DND-41 (cell line): ENCODE measurements at regions not wholly inside any gene's neighbourhood (a gene's known extent, or its start where the extent isn't known, plus 50 kb on each side); places are given as distances from the start of the nearest gene placed in this dataset.

ENCODE experiments used
- ATAC-seq: fragments of 200-7000 bp; cut with Tn5 transposase; 3 replicates; pipeline ENCODE4 v1.9.1; 2021; ENCODE audit warnings: low read depth; ENCODE audit not compliant: insufficient read depth
- DNase-seq: peaks from one replicate; pipeline ENCODE4 v3.0.0-alpha.2; 2020
- H2AFZ ChIP-seq: 2 replicates; pipeline ENCODE4 v1.6.0; 2012; ENCODE audit warnings: low read depth, low read length
- H3K27ac ChIP-seq: 2 replicates; pipeline ENCODE4 v1.5.1; 2012; ENCODE audit warnings: low read length, inconsistent platforms
- H3K27me3 ChIP-seq: fragments of 200-600 bp; sonication (generic); 2 replicates; pipeline ENCODE4 v1.6.0; 2012; ENCODE audit warnings: low read length, mild to moderate bottlenecking, inconsistent platforms; ENCODE audit not compliant: insufficient read depth, poor library complexity
- H3K36me3 ChIP-seq: 2 replicates; pipeline ENCODE4 v1.5.1; 2012; ENCODE audit warnings: low read length, inconsistent platforms; ENCODE audit not compliant: insufficient read depth
- H3K4me1 ChIP-seq: 2 replicates; pipeline ENCODE4 v1.5.1; 2012; ENCODE audit warnings: mild to moderate bottlenecking, low read length; ENCODE audit not compliant: insufficient read depth
- H3K4me2 ChIP-seq: 2 replicates; pipeline ENCODE4 v1.6.0; 2012; ENCODE audit warnings: mild to moderate bottlenecking, moderate library complexity, low read length, inconsistent platforms; ENCODE audit not compliant: insufficient read depth
- H3K4me3 ChIP-seq, 2 experiments: fragments of 200-600 bp in 1 of 2; shearing (Covaris generic) in 1 of 2; 2 replicates each; pipeline ENCODE4 v1.5.1; 2012 to 2016; ENCODE audit warnings: inconsistent platforms in 2 of 2, low read length in 2 of 2, mild to moderate bottlenecking in 2 of 2, low read depth in 1 of 2, moderate library complexity in 1 of 2
- H3K79me2 ChIP-seq: 2 replicates; pipeline ENCODE4 v1.6.0; 2012; ENCODE audit warnings: low read length, inconsistent platforms; ENCODE audit not compliant: insufficient read depth
- H3K9ac ChIP-seq: 2 replicates; pipeline ENCODE4 v1.6.0; 2012; ENCODE audit warnings: low read depth, mild to moderate bottlenecking, inconsistent platforms, low read length, moderate library complexity
- H3K9me3 ChIP-seq: 2 replicates; pipeline ENCODE4 v1.5.1; 2012; ENCODE audit warnings: low read length, moderate library complexity, mild to moderate bottlenecking, inconsistent platforms; ENCODE audit not compliant: insufficient read depth, severe bottlenecking
- H4K20me1 ChIP-seq: 2 replicates; pipeline ENCODE4 v1.6.0; 2012; ENCODE audit warnings: low read length; ENCODE audit not compliant: insufficient read depth
- EZH2 ChIP-seq: IDR thresholded peaks from 3 replicates; pipeline ENCODE4 v1.6.1; 2012; ENCODE audit warnings: borderline replicate concordance, low read depth, mild to moderate bottlenecking, moderate library complexity, low read length, inconsistent platforms; ENCODE audit not compliant: severe bottlenecking
- TF ChIP-seq, protein P1 (sequence below): IDR thresholded peaks from 2 replicates; pipeline ENCODE4 v1.5.1; 2012; ENCODE audit warnings: borderline replicate concordance, low read length, moderate library complexity, mild to moderate bottlenecking; ENCODE audit not compliant: poor library complexity, severe bottlenecking; ENCODE audit errors: extremely low read depth

DNA sequence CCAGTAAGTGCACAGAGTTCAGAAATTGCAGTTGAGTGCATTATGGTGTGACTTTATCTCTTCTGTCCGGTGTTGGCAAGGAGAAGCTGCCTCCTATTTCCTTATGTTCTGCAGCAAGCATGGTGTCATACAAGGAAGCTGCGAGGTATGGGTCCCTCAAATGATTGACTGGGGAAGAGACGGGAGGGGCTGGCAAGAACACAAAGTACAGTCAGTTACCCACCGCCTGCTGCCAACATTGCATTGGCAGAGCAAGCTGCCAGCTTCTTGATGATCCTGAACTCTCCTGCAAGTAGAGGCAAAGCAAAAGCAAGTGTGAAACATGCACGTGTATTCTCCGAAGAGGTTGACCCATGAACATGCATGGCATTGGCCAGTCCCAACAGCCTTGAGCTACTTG lies 1013.6 kb downstream of the UQCRFS1 start:
- Histone ChIP-seq H3K9me3 (no peaks in the 10 kb centered on the region), H3K27ac (no peak overlapping the region), H3K79me2 (no peaks in the 10 kb centered on the region), H3K4me1 (no peaks in the 10 kb centered on the region), H4K20me1 (no peaks in the 10 kb centered on the region), H3K4me3 (no peak overlapping the region), H3K9ac (no peak overlapping the region), H2AFZ (no peak overlapping the region), H3K27me3 (no peaks in the 10 kb centered on the region), H3K4me2 (no peak overlapping the region), H3K36me3 (no peaks in the 10 kb centered on the region)
- ATAC-seq: no peak
- no peak for TF ChIP-seq EZH2
- TF ChIP-seq, protein P1, sequence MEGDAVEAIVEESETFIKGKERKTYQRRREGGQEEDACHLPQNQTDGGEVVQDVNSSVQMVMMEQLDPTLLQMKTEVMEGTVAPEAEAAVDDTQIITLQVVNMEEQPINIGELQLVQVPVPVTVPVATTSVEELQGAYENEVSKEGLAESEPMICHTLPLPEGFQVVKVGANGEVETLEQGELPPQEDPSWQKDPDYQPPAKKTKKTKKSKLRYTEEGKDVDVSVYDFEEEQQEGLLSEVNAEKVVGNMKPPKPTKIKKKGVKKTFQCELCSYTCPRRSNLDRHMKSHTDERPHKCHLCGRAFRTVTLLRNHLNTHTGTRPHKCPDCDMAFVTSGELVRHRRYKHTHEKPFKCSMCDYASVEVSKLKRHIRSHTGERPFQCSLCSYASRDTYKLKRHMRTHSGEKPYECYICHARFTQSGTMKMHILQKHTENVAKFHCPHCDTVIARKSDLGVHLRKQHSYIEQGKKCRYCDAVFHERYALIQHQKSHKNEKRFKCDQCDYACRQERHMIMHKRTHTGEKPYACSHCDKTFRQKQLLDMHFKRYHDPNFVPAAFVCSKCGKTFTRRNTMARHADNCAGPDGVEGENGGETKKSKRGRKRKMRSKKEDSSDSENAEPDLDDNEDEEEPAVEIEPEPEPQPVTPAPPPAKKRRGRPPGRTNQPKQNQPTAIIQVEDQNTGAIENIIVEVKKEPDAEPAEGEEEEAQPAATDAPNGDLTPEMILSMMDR: no peak
- DNase-seq: no peak

DNA sequence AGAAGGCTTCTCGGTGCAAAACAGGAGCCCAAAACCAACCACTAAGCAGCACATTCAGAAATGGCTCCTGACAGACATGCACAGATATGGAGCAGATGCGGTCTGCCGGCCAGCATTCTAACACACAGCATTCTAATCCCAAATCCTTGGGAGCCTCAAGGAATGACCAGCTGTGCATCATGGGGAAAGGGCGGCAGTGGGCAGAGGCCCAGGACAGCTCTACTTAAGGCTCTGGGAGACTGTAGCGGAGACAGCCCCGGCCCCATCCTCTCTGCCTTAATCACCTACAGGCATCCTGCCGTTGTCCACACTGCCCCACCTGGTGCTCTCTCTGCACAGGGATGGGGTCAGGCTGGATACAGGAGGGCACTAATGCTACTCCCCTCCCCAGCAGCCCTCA lies 1016.0 kb downstream of the UQCRFS1 start:
- ATAC-seq: no peak
- TF ChIP-seq, protein P1: no peak
- TF ChIP-seq EZH2: no peak
- Histone ChIP-seq H3K9me3 (no peaks in the 10 kb centered on the region), H3K4me2 (no peak overlapping the region), H4K20me1 (no peaks in the 10 kb centered on the region), H3K27me3 (no peaks in the 10 kb centered on the region), H3K79me2 (no peaks in the 10 kb centered on the region), H3K4me3 (no peak overlapping the region), H3K4me1 (no peaks in the 10 kb centered on the region), H3K36me3 (no peaks in the 10 kb centered on the region), H3K9ac (no peak overlapping the region), H2AFZ (no peak overlapping the region), H3K27ac (no peak overlapping the region)
- DNase-seq: no peak

DNA sequence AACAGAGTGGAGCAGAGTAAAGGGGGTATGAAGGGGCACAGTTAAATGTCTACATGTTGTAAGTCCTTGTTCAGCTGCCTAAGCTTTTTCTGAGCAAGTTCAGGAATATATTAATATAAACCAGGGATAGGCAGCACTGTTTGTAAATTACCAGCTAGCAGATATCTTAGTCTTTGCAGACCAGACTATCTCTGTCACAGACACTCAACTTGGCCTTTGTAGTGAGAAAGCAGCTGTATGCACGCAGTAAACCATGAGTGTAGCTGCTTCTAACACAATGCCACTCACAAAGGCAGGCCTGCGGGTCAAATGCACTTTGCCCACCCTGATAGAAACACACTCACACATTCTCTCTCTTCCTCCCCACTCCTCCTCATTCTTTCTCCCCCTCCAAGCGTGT lies 1016.9 kb downstream of the UQCRFS1 start:
- Histone ChIP-seq H2AFZ (no peak overlapping the region), H3K36me3 (no peaks in the 10 kb centered on the region)
- TF ChIP-seq, protein P1: no peak
- TF ChIP-seq EZH2: no peak

DNA sequence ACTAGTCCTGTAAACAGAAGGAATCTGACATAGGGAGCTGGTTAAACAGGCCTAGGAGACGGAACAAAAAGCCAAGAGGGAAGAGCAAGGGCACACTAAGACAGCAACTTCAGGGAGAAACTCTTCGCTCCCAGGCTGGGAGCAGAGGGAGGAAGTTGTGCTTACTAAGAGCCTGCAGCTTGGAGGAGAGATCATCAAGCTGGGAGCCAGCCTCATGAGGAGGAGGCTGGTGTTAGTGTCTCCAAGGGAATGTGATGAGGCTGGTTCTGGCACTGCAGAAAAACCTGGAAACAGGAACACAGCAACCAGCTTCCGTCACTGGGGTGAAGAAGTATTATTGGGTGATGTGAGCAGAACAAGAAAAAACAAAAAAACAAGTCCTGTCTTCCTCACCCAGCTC lies 1027.3 kb downstream of the UQCRFS1 start:
- no peak overlapping the region for H3K9ac ChIP-seq
- H4K20me1 ChIP-seq: no peaks in the 10 kb centered on the region
- H2AFZ ChIP-seq: no peak overlapping the region
- no peaks in the 10 kb centered on the region for H3K79me2 ChIP-seq
- TF ChIP-seq, protein P1: no peak
- TF ChIP-seq EZH2: no peak
- H3K9me3 ChIP-seq: no peaks in the 10 kb centered on the region
- H3K27ac ChIP-seq: no peak overlapping the region
- no peak overlapping the region for H3K4me2 ChIP-seq
- ATAC-seq: no peak
- H3K4me3 ChIP-seq: no peak overlapping the region
- H3K36me3 ChIP-seq: no peaks in the 10 kb centered on the region
- H3K27me3 ChIP-seq: peaks cover 3% of the 10 kb centered on the region
- no peak for DNase-seq
- H3K4me1 ChIP-seq: no peaks in the 10 kb centered on the region

More for the DNA sequence above, 1016.9 kb downstream of the UQCRFS1 start:
- no peak overlapping the region for H3K4me2 ChIP-seq
- H3K79me2 ChIP-seq: no peaks in the 10 kb centered on the region
- H3K27me3 ChIP-seq: no peaks in the 10 kb centered on the region
- DNase-seq (no peak), ATAC-seq (no peak)
- no peaks in the 10 kb centered on the region for H3K9me3 ChIP-seq
- H3K4me3 ChIP-seq: no peak overlapping the region
- H3K9ac ChIP-seq: no peak overlapping the region
- H4K20me1 ChIP-seq: no peaks in the 10 kb centered on the region
- H3K4me1 ChIP-seq: no peaks in the 10 kb centered on the region
- no peak overlapping the region for H3K27ac ChIP-seq
